ENCODE measurements at regions not wholly inside any gene's neighbourhood (a gene's known extent, or its start where the extent isn't known, plus 50 kb on each side); places are given as distances from the start of the nearest gene placed in this dataset.

- Mint-ChIP-seq H3K27me3 (no peaks in the 10 kb centered on the region), H3K4me1 (ENCODE audit: unreplicated experiment) (no peaks in the 10 kb centered on the region), H3K4me3 (no peak overlapping the region), H3K36me3 (no peaks in the 10 kb centered on the region), H3K27ac (no peak overlapping the region), H3K9me3 (no peaks in the 10 kb centered on the region)
- no peak for TF ChIP-seq CTCF (conservative IDR thresholded peaks at IDR 0.05)
- DNase-seq (ENCODE audit: extremely low spot score, unreplicated experiment) = no peak
Observed at GRCh38 chr13:55893540-55893939, 1247.2 kb upstream of the PRR20A start.

DNA sequence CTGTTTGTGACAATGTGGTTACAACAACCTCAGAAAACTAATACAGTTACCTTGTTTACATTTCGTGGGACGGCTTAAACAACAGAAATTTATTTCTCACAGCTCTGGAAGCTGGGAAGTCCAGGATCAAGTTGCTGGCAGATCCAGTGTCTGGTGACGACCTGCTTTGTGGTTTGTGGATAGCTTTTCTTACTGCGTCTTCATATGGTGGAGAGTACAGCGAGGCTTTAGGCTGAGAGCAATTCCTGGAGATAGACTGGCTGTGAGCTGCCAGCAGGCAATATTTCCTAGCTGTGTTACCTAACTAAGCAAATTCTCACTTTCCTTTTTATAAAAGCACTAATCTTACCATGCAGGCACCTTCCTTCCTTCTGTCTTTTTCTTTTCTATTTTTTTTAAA, 1203.5 kb upstream of the PRR20A start:
- Mint-ChIP-seq H3K4me3 (no peak overlapping the region), H3K9me3 (no peaks in the 10 kb centered on the region), H3K4me1 (ENCODE audit: unreplicated experiment) (no peaks in the 10 kb centered on the region), H3K27me3 (no peaks in the 10 kb centered on the region), H3K27ac (no peak overlapping the region), H3K36me3 (no peaks in the 10 kb centered on the region)
- TF ChIP-seq CTCF (conservative IDR thresholded peaks at IDR 0.05) = no peak
- no peak for DNase-seq (ENCODE audit: extremely low spot score, unreplicated experiment)

- Mint-ChIP-seq H3K9me3 (no peaks in the 10 kb centered on the region), H3K27me3 (no peaks in the 10 kb centered on the region)
- no peak for DNase-seq (ENCODE audit: extremely low spot score, unreplicated experiment)
Observed at GRCh38 chr13:55948175-55948574, 1192.5 kb upstream of the PRR20A start.

GRCh38 chr13:55963934-55964333, 1176.8 kb upstream of the PRR20A start:
- no peaks in the 10 kb centered on the region for H3K36me3 Mint-ChIP-seq
- no peak overlapping the region for H3K27ac Mint-ChIP-seq
- no peaks in the 10 kb centered on the region for H3K4me1 Mint-ChIP-seq (ENCODE audit: unreplicated experiment)
- no peak for TF ChIP-seq CTCF (conservative IDR thresholded peaks at IDR 0.05)
- no peaks in the 10 kb centered on the region for H3K27me3 Mint-ChIP-seq
- no peaks in the 10 kb centered on the region for H3K9me3 Mint-ChIP-seq
- DNase-seq (ENCODE audit: extremely low spot score, unreplicated experiment) = no peak
- no peak overlapping the region for H3K4me3 Mint-ChIP-seq

More at GRCh38 chr13:55948175-55948574, 1192.5 kb upstream of the PRR20A start:
- Mint-ChIP-seq H3K36me3 (no peaks in the 10 kb centered on the region), H3K4me1 (ENCODE audit: unreplicated experiment) (no peaks in the 10 kb centered on the region), H3K4me3 (no peak overlapping the region), H3K27ac (no peak overlapping the region)
- no peak for TF ChIP-seq CTCF (conservative IDR thresholded peaks at IDR 0.05)

DNA sequence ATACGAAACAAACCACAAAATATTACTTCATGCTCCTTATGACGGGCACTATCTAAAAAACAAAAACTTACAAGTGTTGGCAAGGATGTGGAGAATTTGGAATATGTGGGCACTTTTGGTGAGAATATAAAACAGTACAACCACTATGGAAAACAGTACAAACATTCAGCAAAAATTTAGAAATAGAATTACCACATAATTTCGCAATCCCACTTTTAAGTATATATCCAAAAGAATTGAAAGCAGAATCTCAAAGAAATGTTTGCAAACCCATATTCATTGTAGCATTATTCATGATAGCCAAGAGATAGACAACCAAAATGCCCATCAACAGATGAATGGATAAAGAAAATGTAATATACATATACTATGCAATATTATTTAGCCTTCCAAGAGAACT, 1173.7 kb upstream of the PRR20A start:
- H3K36me3 Mint-ChIP-seq = no peaks in the 10 kb centered on the region
- no peaks in the 10 kb centered on the region for H3K9me3 Mint-ChIP-seq
- DNase-seq (ENCODE audit: extremely low spot score, unreplicated experiment) = no peak
- TF ChIP-seq CTCF (conservative IDR thresholded peaks at IDR 0.05) = no peak
- H3K27me3 Mint-ChIP-seq = no peaks in the 10 kb centered on the region
- no peak overlapping the region for H3K27ac Mint-ChIP-seq
- H3K4me3 Mint-ChIP-seq = no peak overlapping the region
- no peaks in the 10 kb centered on the region for H3K4me1 Mint-ChIP-seq (ENCODE audit: unreplicated experiment)

DNA sequence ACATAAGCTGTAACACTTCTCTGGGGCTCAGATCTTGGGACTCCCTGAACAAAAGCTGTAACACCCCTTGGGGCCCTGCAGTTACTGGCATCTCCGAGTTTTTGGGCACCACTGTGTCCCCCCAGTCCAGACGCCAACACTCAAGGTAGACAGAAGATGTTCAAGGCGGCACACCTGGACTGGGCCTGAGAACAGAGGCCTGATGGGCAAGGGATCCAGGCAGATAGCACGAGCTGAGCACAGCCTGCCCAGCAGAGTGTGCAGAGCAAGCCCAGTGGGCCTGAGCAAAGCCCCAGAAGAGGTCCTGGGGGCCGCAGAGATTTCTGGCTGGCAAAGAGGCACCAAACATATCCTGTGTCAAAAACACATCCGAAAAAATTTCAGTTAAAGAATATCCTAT, 1163.3 kb upstream of the PRR20A start:
- Mint-ChIP-seq H3K27ac (no peak overlapping the region), H3K9me3 (peaks cover 10% of the 10 kb centered on the region), H3K4me1 (ENCODE audit: unreplicated experiment) (no peaks in the 10 kb centered on the region), H3K4me3 (no peak overlapping the region), H3K27me3 (no peaks in the 10 kb centered on the region), H3K36me3 (no peaks in the 10 kb centered on the region)
- TF ChIP-seq CTCF (conservative IDR thresholded peaks at IDR 0.05) = no peak
- DNase-seq (ENCODE audit: extremely low spot score, unreplicated experiment) = no peak

Data from type B pancreatic cell (in vitro differentiated cells).